Eye (tissue), 1 donor: ENCODE measurements at regions not wholly inside any gene's neighbourhood (a gene's known extent, or its start where the extent isn't known, plus 50 kb on each side); places are given as distances from the start of the nearest gene placed in this dataset.

Source experiments
- DNase-seq: peaks from one replicate; pipeline ENCODE4 v3.0.0-alpha.2; 2015

GRCh38 chr12:38956337-38956736 lies 50.9 kb upstream of the CPNE8 start:
- no peak for DNase-seq
